ENCODE measurements at regions not wholly inside any gene's neighbourhood (a gene's known extent, or its start where the extent isn't known, plus 50 kb on each side); places are given as distances from the start of the nearest gene placed in this dataset.

- no peak for DNase-seq
- Histone ChIP-seq H3K4me1 (replicated peaks in 1 of 2) (no peaks in the 10 kb centered on the region), H3K4me3 (no peak overlapping the region), H3K9me3 (replicated peaks in 1 of 3) (no peaks in the 10 kb centered on the region), H3K27me3 (no peaks in the 10 kb centered on the region), H3K27ac (no peak overlapping the region), H3K36me3 (replicated peaks in 1 of 2) (no peaks in the 10 kb centered on the region)
- no peak for TF ChIP-seq CTCF (IDR thresholded peaks at IDR 0.05)
- no peak for TF ChIP-seq POLR2A (IDR thresholded peaks at IDR 0.05)
- intact Hi-C loops (cut with DNase I) = no loop called here
- 49 to 59% (median 53%) methylated on average over 20 of the region's 20 CpGs for WGBS, 4 donors
Observed at GRCh38 chr4:12884846-12885796, 599.0 kb downstream of the RAB28 start.

GRCh38 chr4:12881945-12882584 lies 602.1 kb downstream of the RAB28 start:
- H3K27me3 ChIP-seq = no peaks in the 10 kb centered on the region
- H3K36me3 ChIP-seq (replicated peaks in 1 of 2) = no peaks in the 10 kb centered on the region
- intact Hi-C loops (cut with DNase I) = no loop called here
- TF ChIP-seq POLR2A (IDR thresholded peaks at IDR 0.05) (no peak), CTCF (IDR thresholded peaks at IDR 0.05) (no peak)
- H3K4me3 ChIP-seq = no peak overlapping the region
- 88 to 97% (median 90%) methylated on average over 3 of the region's 3 CpGs for WGBS, 4 donors
- no peaks in the 10 kb centered on the region for H3K4me1 ChIP-seq (replicated peaks in 1 of 2)
- H3K9me3 ChIP-seq (replicated peaks in 1 of 3) = no peaks in the 10 kb centered on the region
- no peak for DNase-seq
- H3K27ac ChIP-seq = no peak overlapping the region

GRCh38 chr4:12880844-12881243 lies 603.3 kb downstream of the RAB28 start:
- Histone ChIP-seq H3K36me3 (replicated peaks in 1 of 2) (no peaks in the 10 kb centered on the region), H3K27me3 (no peaks in the 10 kb centered on the region), H3K4me3 (no peak overlapping the region), H3K4me1 (replicated peaks in 1 of 2) (no peaks in the 10 kb centered on the region), H3K9me3 (replicated peaks in 1 of 3) (no peaks in the 10 kb centered on the region), H3K27ac (no peak overlapping the region)
- no peak for DNase-seq
- intact Hi-C loops (cut with DNase I) = no loop called here
- WGBS, 4 donors = 88 to 96% (median 91%) methylated on average over 2 of the region's 2 CpGs
- TF ChIP-seq CTCF (IDR thresholded peaks at IDR 0.05) (no peak), POLR2A (IDR thresholded peaks at IDR 0.05) (no peak)

- H3K27ac ChIP-seq = no peak overlapping the region
- no peaks in the 10 kb centered on the region for H3K36me3 ChIP-seq (replicated peaks in 1 of 2)
- H3K27me3 ChIP-seq = no peaks in the 10 kb centered on the region
- TF ChIP-seq POLR2A (IDR thresholded peaks at IDR 0.05) (no peak), CTCF (IDR thresholded peaks at IDR 0.05) (no peak)
- intact Hi-C loops (cut with DNase I) = no loop called here
- H3K4me3 ChIP-seq = no peak overlapping the region
- H3K9me3 ChIP-seq (replicated peaks in 1 of 3) = no peaks in the 10 kb centered on the region
- H3K4me1 ChIP-seq (replicated peaks in 1 of 2) = no peaks in the 10 kb centered on the region
- WGBS, 4 donors = 73 to 93% (median 86%) methylated on average over 5 of the region's 5 CpGs
- no peak for DNase-seq
Observed at GRCh38 chr4:12879496-12879895, 604.6 kb downstream of the RAB28 start.
